ENCODE measurements at regions not wholly inside any gene's neighbourhood (a gene's known extent, or its start where the extent isn't known, plus 50 kb on each side); places are given as distances from the start of the nearest gene placed in this dataset.

- DNase-seq (ENCODE audit: low spot score in 2 of 2, unreplicated experiment in 2 of 2): no peak
- Mint-ChIP-seq H3K9me3 (no peaks in the 10 kb centered on the region), H3K36me3 (no peaks in the 10 kb centered on the region), H3K4me3 (peak overlapping the region; percentile 19), H3K27me3 (ENCODE audit: low read depth) (no peaks in the 10 kb centered on the region), H3K27ac (peak overlapping the region; percentile 45), H3K4me1 (peaks cover 17% of the 10 kb centered on the region)
- no peak for TF ChIP-seq CTCF (IDR thresholded peaks at IDR 0.05; ENCODE audit: unreplicated experiment)
These were observed 217.7 kb upstream of the CDH8 start for GRCh38 chr16:62253966-62254365.

- H3K9me3 Mint-ChIP-seq: peaks cover 4% of the 10 kb centered on the region
- H3K27ac Mint-ChIP-seq: no peak overlapping the region
- no peak for DNase-seq (ENCODE audit: low spot score in 2 of 2, unreplicated experiment in 2 of 2)
- peaks cover 8% of the 10 kb centered on the region for H3K4me1 Mint-ChIP-seq
- no peak for TF ChIP-seq CTCF (IDR thresholded peaks at IDR 0.05; ENCODE audit: unreplicated experiment)
- H3K4me3 Mint-ChIP-seq: no peak overlapping the region
- H3K36me3 Mint-ChIP-seq: no peaks in the 10 kb centered on the region
- H3K27me3 Mint-ChIP-seq (ENCODE audit: low read depth): no peaks in the 10 kb centered on the region
These were observed 212.8 kb upstream of the CDH8 start for GRCh38 chr16:62249069-62249468.

GRCh38 chr16:62240722-62241121, 204.5 kb upstream of the CDH8 start:
- no peak for TF ChIP-seq CTCF (IDR thresholded peaks at IDR 0.05; ENCODE audit: unreplicated experiment)
- no peak overlapping the region for H3K4me3 Mint-ChIP-seq
- H3K9me3 Mint-ChIP-seq: peaks cover 9% of the 10 kb centered on the region
- no peaks in the 10 kb centered on the region for H3K27me3 Mint-ChIP-seq (ENCODE audit: low read depth)
- peaks cover 6% of the 10 kb centered on the region for H3K4me1 Mint-ChIP-seq
- no peaks in the 10 kb centered on the region for H3K36me3 Mint-ChIP-seq
- no peak for DNase-seq (ENCODE audit: low spot score in 2 of 2, unreplicated experiment in 2 of 2)
- H3K27ac Mint-ChIP-seq: no peak overlapping the region

GRCh38 chr16:62225675-62226074, 189.4 kb upstream of the CDH8 start:
- H3K27me3 Mint-ChIP-seq (ENCODE audit: low read depth): no peaks in the 10 kb centered on the region
- peak overlapping the region; percentile 56 for H3K4me3 Mint-ChIP-seq
- peaks cover 4% of the 10 kb centered on the region for H3K4me1 Mint-ChIP-seq
- TF ChIP-seq CTCF (IDR thresholded peaks at IDR 0.05; ENCODE audit: unreplicated experiment): peak; percentile 14
- no peaks in the 10 kb centered on the region for H3K9me3 Mint-ChIP-seq
- DNase-seq (ENCODE audit: low spot score in 2 of 2, unreplicated experiment in 2 of 2): peak; percentile 37 to 69
- no peaks in the 10 kb centered on the region for H3K36me3 Mint-ChIP-seq
- no peak overlapping the region for H3K27ac Mint-ChIP-seq

GRCh38 chr16:62224646-62225209, 188.5 kb upstream of the CDH8 start:
- peaks cover 4% of the 10 kb centered on the region for H3K4me1 Mint-ChIP-seq
- H3K4me3 Mint-ChIP-seq: no peak overlapping the region
- H3K27me3 Mint-ChIP-seq (ENCODE audit: low read depth): no peaks in the 10 kb centered on the region
- DNase-seq (ENCODE audit: low spot score in 2 of 2, unreplicated experiment in 2 of 2): no peak
- no peak overlapping the region for H3K27ac Mint-ChIP-seq
- no peaks in the 10 kb centered on the region for H3K36me3 Mint-ChIP-seq
- no peaks in the 10 kb centered on the region for H3K9me3 Mint-ChIP-seq
- no peak for TF ChIP-seq CTCF (IDR thresholded peaks at IDR 0.05; ENCODE audit: unreplicated experiment)

GRCh38 chr16:62216837-62217236, 180.6 kb upstream of the CDH8 start:
- no peak overlapping the region for H3K27ac Mint-ChIP-seq
- no peaks in the 10 kb centered on the region for H3K4me1 Mint-ChIP-seq
- peaks cover 6% of the 10 kb centered on the region for H3K27me3 Mint-ChIP-seq (ENCODE audit: low read depth)
- H3K36me3 Mint-ChIP-seq: no peaks in the 10 kb centered on the region
- DNase-seq (ENCODE audit: low spot score in 2 of 2, unreplicated experiment in 2 of 2): no peak
- H3K9me3 Mint-ChIP-seq: no peaks in the 10 kb centered on the region
- H3K4me3 Mint-ChIP-seq: no peak overlapping the region
- TF ChIP-seq CTCF (IDR thresholded peaks at IDR 0.05; ENCODE audit: unreplicated experiment): no peak

Measured in mesothelial cell of epicardium (in vitro differentiated cells).